ENCODE measurements at regions not wholly inside any gene's neighbourhood (a gene's known extent, or its start where the extent isn't known, plus 50 kb on each side); places are given as distances from the start of the nearest gene placed in this dataset.

DNA sequence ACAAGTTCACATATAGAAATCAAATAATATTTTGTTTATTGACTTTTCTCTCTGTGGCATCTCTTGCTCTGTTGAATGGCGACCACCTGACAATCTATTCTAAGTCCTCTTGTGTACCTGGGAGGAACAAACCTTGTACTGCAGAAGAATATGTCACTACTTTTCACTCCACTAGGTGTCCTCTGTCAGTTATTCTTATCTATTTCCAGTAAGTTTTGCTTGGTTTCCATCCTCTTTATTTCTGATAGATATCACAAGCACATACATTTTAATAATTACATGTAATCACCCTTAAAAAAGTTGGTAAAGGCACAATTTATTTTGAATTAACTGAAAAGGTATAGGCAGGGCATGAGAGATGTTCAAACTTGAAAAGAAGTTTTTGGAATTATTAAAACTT is 238.4 kb downstream of the SNCA start:
- DNase-seq = peak in 1 of 2 donors; percentile 12

- no peak for DNase-seq
Observed at GRCh38 chr4:89595125-89595789, 241.7 kb downstream of the SNCA start.

DNA sequence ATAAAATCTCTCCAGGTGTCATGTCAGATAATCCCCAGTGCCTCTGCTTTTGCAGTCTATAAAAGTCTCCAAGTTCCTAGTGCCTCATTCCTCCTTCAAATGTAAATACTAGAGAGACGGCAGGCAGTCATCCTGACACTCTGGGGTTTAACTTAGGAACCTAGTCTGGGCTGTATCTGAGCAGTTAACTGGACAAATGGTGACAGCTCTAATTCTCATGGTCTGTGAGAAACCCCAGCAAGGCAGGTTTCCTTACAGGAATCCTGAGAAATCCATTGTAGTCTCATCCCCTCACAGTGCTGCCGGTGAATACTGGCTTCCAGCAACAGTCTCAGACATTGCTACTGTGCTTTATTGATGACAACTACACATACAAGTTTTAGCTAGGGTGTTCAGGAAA is 246.8 kb downstream of the SNCA start:
- DNase-seq = no peak

DNA sequence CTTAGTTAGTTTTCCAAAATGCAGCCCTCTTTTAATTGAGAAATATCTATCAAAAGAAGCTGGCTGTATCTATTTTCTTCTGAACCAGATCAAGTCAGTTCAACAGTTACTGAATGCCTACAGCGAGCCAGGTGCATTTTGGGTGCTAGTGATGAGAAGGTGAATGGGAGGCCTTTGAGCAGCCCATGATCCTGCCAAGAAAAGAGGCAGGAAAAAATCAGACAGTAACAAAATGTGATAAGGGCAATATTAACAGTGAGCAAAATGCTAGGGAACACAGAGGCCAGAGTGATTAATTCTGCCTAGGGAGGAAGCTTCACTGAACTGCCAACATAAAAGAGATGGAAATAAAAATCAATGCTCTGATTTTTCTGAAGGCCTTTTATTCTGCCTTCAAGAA is 248.5 kb downstream of the SNCA start:
- DNase-seq = no peak

DNA sequence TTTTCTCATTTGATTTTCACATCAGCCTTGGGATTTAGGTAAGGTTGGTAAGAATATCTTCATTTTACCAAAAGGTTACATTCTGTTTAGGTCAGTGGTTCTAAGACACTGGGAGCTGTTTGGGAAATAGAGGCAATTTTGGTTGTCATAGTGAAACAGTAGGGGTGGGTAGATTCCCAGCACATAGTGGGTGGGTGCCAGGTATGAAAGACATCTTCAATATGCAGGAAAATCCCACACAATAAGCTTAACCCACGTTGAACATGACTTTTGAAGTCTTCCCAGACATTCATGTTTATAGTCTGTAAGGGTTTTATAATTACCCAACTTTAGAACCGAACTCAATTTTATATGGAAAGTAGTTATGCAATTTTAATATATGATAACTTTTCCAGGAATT is 249.6 kb downstream of the SNCA start:
- DNase-seq = no peak

DNA sequence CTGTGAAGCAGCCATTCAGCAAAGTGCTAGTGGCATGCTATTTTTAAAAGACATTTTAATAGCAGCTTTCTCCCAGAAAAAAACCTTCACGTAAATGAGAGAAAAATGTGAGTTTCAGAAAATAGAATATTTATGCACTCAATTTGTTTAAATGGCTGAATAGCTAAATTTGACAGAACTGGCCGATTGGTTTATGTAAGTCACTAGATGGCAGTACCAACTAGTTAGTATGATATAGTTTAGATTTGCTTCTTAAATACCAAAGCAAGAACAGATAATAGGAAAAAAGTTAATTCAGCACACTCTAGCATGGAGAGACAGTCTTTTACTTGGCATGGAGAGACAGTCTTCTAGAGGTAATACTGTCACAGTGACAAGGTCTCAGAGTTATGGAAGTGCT is 250.1 kb downstream of the SNCA start:
- no peak for DNase-seq

GRCh38 chr4:89586318-89586717 is 250.6 kb downstream of the SNCA start:
- no peak for DNase-seq

GRCh38 chr4:89582756-89583505 is 254.0 kb downstream of the SNCA start:
- DNase-seq = no peak

GRCh38 chr4:89579771-89580170 is 257.2 kb downstream of the SNCA start:
- no peak for DNase-seq

GRCh38 chr4:89576246-89576645 is 260.7 kb downstream of the SNCA start:
- no peak for DNase-seq

- DNase-seq = no peak
Observed at GRCh38 chr4:89575840-89576239, 261.1 kb downstream of the SNCA start.

DNA sequence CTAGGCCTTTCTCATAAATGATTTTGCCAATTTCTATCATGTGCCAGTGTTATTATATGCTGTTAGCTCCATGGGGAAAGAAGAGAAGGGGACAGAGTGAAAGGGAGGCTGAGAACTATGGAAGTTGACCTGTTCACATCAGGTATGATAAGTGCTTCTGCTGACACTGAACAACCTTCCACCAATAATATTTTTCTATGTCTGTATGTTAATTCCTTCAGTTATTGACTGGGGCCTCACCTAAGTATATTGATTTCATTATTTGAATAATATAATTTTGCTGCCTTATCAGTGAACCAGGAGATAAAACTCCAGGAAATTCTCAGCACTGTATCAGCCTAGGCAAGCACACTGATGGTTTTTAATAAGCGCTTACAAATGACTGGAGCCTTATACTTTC is 262.8 kb downstream of the SNCA start:
- DNase-seq = no peak

GRCh38 chr4:89573656-89574055 is 263.3 kb downstream of the SNCA start:
- no peak for DNase-seq

DNA sequence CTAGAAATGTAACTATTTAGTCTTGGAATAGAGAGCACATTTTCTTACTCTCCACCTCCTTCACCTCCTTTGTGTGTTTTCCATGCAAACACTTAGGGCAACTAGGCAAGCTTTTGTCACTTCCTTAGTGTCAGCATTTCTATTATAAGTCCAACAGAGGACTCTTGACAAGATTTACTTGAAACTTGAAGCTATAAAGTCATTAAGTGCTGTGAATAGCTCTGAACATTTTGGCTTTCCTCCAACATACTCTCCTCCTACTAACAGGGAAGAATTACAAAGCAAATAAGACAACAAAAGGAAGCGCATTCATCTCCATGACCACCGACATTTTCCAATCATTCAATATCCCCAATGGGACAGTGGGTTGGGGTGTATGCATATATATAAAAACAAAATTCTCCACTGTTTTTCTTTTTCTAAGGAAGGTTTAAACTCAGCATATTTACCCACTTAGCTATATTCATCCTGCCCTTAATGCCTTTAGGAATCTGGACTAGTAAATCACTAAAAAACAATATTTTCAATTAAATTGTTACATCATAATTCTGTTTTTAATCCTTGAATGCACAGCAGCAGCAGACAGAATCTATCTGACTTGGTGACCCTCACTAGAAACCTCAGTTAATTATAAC is 264.6 kb downstream of the SNCA start:
- DNase-seq = no peak

- DNase-seq = no peak
Observed at GRCh38 chr4:89570931-89571330, 263.3 kb upstream of the GPRIN3 start.

DNA sequence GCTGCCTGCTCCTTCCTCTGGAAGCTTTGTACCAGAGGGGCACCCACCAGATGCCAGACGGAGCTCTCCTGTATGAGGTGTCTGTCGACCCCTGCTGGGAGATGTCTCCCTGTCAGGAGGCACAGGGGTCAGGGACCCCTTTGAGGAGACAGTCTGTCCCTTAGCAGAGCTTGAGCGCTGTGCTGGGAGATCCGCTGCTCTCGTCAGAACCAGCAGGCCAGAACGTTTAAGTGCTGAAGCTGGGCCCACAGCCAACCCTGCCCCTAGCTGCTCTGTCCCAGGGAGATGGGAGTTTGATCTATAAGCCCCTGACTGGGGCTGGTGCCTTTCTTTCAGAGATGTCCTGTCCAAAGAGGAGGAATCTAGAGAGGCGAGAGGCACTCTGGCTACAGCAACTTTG is 260.3 kb upstream of the GPRIN3 start:
- no peak for DNase-seq

GRCh38 chr4:89563431-89563830 is 255.8 kb upstream of the GPRIN3 start:
- DNase-seq = no peak

- DNase-seq = no peak
Observed at GRCh38 chr4:89562746-89563145, 255.1 kb upstream of the GPRIN3 start.

GRCh38 chr4:89561048-89561447 is 253.4 kb upstream of the GPRIN3 start:
- DNase-seq = no peak

DNA sequence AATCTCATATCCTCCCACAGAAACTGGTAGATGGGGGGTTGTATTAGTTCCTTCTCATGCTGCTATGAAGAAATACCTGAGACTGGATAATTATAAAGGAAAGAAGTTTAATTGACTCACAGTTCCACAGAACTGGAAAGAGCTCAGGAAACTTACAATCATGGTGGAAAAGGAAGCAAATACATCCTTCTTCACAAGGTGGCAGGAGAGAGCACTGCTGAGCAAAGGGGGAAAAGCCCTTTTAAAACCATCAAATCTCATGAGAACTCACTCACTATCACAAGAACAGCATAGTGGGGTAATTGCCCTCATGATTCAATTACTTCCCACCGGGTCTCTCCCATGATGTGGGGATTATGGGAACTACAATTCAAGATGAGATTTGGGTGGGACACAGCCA is 250.5 kb upstream of the GPRIN3 start:
- DNase-seq = no peak

GRCh38 chr4:89556601-89557305 is 249.2 kb upstream of the GPRIN3 start:
- no peak for DNase-seq

GRCh38 chr4:89551191-89551590 is 243.6 kb upstream of the GPRIN3 start:
- DNase-seq = no peak

- DNase-seq = no peak
Observed at GRCh38 chr4:89549907-89550306, 242.3 kb upstream of the GPRIN3 start.

GRCh38 chr4:89545315-89545714 is 237.7 kb upstream of the GPRIN3 start:
- no peak for DNase-seq
